ENCODE measurements at regions not wholly inside any gene's neighbourhood (a gene's known extent, or its start where the extent isn't known, plus 50 kb on each side); places are given as distances from the start of the nearest gene placed in this dataset.

- H3K4me3 ChIP-seq, result no peak overlapping the region
- no peaks in the 10 kb centered on the region for H3K36me3 ChIP-seq
- 64 to 79% (median 67%) methylated on average over 4 of the region's 4 CpGs for WGBS, 4 donors
- no peak overlapping the region for H3K27ac ChIP-seq
- DNase-seq (no peak), ATAC-seq (no peak)
- H3K27me3 ChIP-seq, result no peaks in the 10 kb centered on the region
- TF ChIP-seq CTCF (IDR thresholded peaks at IDR 0.05) (no peak), POLR2A (IDR thresholded peaks at IDR 0.05) (no peak)
- peaks cover 0 to 4% (median 0%) of the 10 kb centered on the region in 12 donors for H3K9me3 ChIP-seq
- no peaks in the 10 kb centered on the region for H3K4me1 ChIP-seq
- intact Hi-C loops (cut with DNase I), result no loop called here
These were observed 1250.0 kb upstream of the GBE1 start for GRCh38 chr3:83011481-83011880.

- no peaks in the 10 kb centered on the region for H3K36me3 ChIP-seq
- no peak overlapping the region for H3K4me3 ChIP-seq
- H3K27me3 ChIP-seq, result no peaks in the 10 kb centered on the region
- 53 to 65% (median 58%) methylated on average over 3 of the region's 3 CpGs for WGBS, 4 donors
- intact Hi-C loops (cut with DNase I), result no loop called here
- no peak for ATAC-seq
- H3K9me3 ChIP-seq, result no peaks in the 10 kb centered on the region
- no peak overlapping the region for H3K27ac ChIP-seq
- no peaks in the 10 kb centered on the region for H3K4me1 ChIP-seq
- TF ChIP-seq POLR2A (IDR thresholded peaks at IDR 0.05) (no peak), CTCF (IDR thresholded peaks at IDR 0.05) (no peak)
- no peak for DNase-seq
These were observed 1242.5 kb upstream of the GBE1 start for GRCh38 chr3:83003917-83004316.

GRCh38 chr3:83002869-83003445 lies 1241.5 kb upstream of the GBE1 start:
- DNase-seq (no peak), ATAC-seq (no peak)
- 46 to 49% (median 47%) methylated on average over 3 of the region's 3 CpGs for WGBS, 4 donors
- Histone ChIP-seq H3K36me3 (no peaks in the 10 kb centered on the region), H3K27me3 (no peaks in the 10 kb centered on the region), H3K9me3 (no peaks in the 10 kb centered on the region), H3K4me1 (no peaks in the 10 kb centered on the region), H3K4me3 (no peak overlapping the region), H3K27ac (no peak overlapping the region)
- intact Hi-C loops (cut with DNase I), result no loop called here
- TF ChIP-seq CTCF (IDR thresholded peaks at IDR 0.05), result no peak
- no peak for TF ChIP-seq POLR2A (IDR thresholded peaks at IDR 0.05)

- ATAC-seq (no peak), DNase-seq (no peak)
- WGBS, 4 donors, result 60 to 77% (median 72%) methylated on average over 1 of the region's 1 CpG
- Histone ChIP-seq H3K27ac (no peak overlapping the region), H3K9me3 (peaks cover 0 to 13% (median 0%) of the 10 kb centered on the region in 12 donors), H3K36me3 (no peaks in the 10 kb centered on the region), H3K27me3 (no peaks in the 10 kb centered on the region), H3K4me1 (no peaks in the 10 kb centered on the region), H3K4me3 (no peak overlapping the region)
- intact Hi-C loops (cut with DNase I), result no loop called here
- no peak for TF ChIP-seq CTCF (IDR thresholded peaks at IDR 0.05)
- TF ChIP-seq POLR2A (IDR thresholded peaks at IDR 0.05), result no peak
These were observed 1238.3 kb upstream of the GBE1 start for GRCh38 chr3:82999777-83000176.

Data from heart left ventricle (tissue), 16 donors.